Osteocyte (in vitro differentiated cells): ENCODE measurements at regions not wholly inside any gene's neighbourhood (a gene's known extent, or its start where the extent isn't known, plus 50 kb on each side); places are given as distances from the start of the nearest gene placed in this dataset.

Source experiments
- DNase-seq: peaks from one replicate; pipeline ENCODE4 v3.0.0; 2021; ENCODE audit warnings: mixed read lengths; ENCODE audit not compliant: unreplicated experiment; ENCODE audit errors: extremely low spot score
- H3K27ac Mint-ChIP-seq: one replicate; pipeline ENCODE4 v1.8.0; 2021; ENCODE audit warnings: mild to moderate bottlenecking, mixed read lengths; ENCODE audit not compliant: unreplicated experiment
- H3K27me3 Mint-ChIP-seq: one replicate; pipeline ENCODE4 v1.8.0; 2021; ENCODE audit warnings: mixed read lengths; ENCODE audit not compliant: unreplicated experiment
- H3K36me3 Mint-ChIP-seq: one replicate; pipeline ENCODE4 v1.8.0; 2021; ENCODE audit warnings: mixed read lengths; ENCODE audit not compliant: unreplicated experiment
- H3K4me1 Mint-ChIP-seq: one replicate; pipeline ENCODE4 v1.8.0; 2021; ENCODE audit warnings: mixed read lengths; ENCODE audit not compliant: unreplicated experiment
- H3K4me3 Mint-ChIP-seq: one replicate; pipeline ENCODE4 v1.8.0; 2021; ENCODE audit warnings: mild to moderate bottlenecking, moderate library complexity, mixed read lengths; ENCODE audit not compliant: unreplicated experiment
- H3K9me3 Mint-ChIP-seq: one replicate; pipeline ENCODE4 v1.8.0; 2021; ENCODE audit warnings: mixed read lengths; ENCODE audit not compliant: unreplicated experiment
- TF ChIP-seq, protein P1 (sequence below): fragments of 200-600 bp; sonication (generic); IDR thresholded peaks from 2 replicates; pipeline ENCODE4 v1.5.0; 2021; ENCODE audit warnings: antibody characterized with exemption, mild to moderate bottlenecking, moderate library complexity

DNA sequence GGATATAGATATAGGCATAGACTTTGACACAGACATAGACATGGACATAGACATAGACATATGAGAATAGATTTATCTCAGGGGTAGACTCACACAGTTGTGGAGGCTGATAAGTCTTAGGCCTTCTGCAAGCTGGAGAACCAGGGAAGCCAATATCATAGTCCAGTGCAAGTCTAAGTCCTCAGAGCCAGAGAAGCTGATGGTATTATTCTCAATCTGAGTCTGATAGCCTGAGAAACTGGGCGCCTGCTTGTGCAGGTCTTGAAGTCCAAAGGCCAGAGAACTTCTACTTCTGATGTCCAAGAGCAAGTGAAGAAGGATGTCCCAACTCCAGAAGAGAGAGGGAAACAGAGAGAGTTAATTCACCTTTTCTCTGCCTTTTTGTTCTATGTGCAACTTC, 476.5 kb downstream of the SLC6A15 start:
- Mint-ChIP-seq H3K36me3 (no peaks in the 10 kb centered on the region), H3K27me3 (peaks cover 13% of the 10 kb centered on the region), H3K27ac (no peak overlapping the region), H3K4me1 (no peaks in the 10 kb centered on the region), H3K9me3 (no peaks in the 10 kb centered on the region), H3K4me3 (no peak overlapping the region)
- TF ChIP-seq, protein P1, sequence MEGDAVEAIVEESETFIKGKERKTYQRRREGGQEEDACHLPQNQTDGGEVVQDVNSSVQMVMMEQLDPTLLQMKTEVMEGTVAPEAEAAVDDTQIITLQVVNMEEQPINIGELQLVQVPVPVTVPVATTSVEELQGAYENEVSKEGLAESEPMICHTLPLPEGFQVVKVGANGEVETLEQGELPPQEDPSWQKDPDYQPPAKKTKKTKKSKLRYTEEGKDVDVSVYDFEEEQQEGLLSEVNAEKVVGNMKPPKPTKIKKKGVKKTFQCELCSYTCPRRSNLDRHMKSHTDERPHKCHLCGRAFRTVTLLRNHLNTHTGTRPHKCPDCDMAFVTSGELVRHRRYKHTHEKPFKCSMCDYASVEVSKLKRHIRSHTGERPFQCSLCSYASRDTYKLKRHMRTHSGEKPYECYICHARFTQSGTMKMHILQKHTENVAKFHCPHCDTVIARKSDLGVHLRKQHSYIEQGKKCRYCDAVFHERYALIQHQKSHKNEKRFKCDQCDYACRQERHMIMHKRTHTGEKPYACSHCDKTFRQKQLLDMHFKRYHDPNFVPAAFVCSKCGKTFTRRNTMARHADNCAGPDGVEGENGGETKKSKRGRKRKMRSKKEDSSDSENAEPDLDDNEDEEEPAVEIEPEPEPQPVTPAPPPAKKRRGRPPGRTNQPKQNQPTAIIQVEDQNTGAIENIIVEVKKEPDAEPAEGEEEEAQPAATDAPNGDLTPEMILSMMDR: no peak
- no peak for DNase-seq

DNA sequence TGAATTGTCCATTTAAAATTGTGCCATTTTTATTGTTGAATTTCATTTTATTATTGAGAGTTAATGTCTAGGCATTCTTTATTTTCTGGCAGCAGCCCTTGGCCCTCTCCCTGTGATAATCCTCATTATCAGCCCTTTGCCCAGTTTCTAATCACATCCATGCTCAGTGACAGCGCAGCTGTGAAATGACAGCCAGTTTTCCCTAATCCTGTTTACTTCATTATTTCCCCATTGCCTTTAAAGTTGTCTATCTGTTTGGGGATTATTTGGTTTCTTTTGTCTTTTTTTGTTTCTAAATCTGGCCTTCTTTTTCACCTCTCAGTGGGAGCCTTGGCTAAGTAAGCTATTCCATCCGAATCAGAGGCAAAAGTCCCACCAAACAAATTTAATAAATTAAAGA, 476.9 kb downstream of the SLC6A15 start:
- Mint-ChIP-seq H3K27ac (no peak overlapping the region), H3K9me3 (no peaks in the 10 kb centered on the region), H3K36me3 (no peaks in the 10 kb centered on the region), H3K27me3 (peaks cover 13% of the 10 kb centered on the region), H3K4me1 (no peaks in the 10 kb centered on the region), H3K4me3 (no peak overlapping the region)
- TF ChIP-seq, protein P1: no peak
- DNase-seq: no peak

DNA sequence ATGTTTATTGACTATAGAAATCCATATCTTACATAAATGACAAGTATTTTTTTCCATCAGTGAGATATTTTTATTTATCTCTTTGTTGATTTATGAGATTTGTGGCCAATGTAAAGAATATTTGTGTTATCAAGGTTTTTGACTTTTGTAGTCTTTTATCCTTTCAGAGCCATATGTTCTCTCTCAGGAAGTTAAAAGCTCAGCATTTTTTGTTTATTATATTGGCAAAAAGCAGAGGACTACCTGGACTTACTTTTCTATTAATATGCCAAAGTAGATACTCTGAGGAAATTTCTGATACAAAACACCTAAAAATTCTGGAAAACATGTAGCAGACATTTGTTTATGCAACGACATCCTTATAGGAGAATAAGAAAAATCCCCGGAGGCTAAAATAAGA, 490.3 kb downstream of the SLC6A15 start:
- Mint-ChIP-seq H3K9me3 (no peaks in the 10 kb centered on the region), H3K4me3 (no peak overlapping the region), H3K27ac (no peak overlapping the region), H3K27me3 (peaks cover 9% of the 10 kb centered on the region), H3K4me1 (no peaks in the 10 kb centered on the region), H3K36me3 (no peaks in the 10 kb centered on the region)
- DNase-seq: no peak
- TF ChIP-seq, protein P1: no peak

DNA sequence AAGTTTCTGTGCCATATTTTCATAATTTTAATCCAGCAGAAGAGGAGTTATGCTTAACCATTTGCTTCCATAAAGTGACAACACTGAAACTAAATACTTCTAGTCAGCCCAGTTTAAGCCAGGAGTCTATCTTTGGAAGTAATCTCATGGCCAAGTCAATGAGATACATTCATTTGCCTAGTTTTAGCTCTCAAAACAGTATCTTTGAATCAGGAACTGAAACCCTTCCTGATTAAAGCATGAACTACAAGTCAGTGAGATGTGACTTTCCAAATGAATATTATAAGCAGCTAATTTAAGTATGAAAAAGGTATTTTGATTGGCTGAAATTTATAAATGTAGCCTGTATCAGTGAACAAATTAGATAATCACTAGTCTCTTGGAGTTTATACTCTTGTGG, 491.5 kb downstream of the SLC6A15 start:
- TF ChIP-seq, protein P1: no peak
- H3K9me3 Mint-ChIP-seq: no peaks in the 10 kb centered on the region
- H3K4me3 Mint-ChIP-seq: no peak overlapping the region
- DNase-seq: no peak
- peaks cover 4% of the 10 kb centered on the region for H3K4me1 Mint-ChIP-seq
- no peaks in the 10 kb centered on the region for H3K36me3 Mint-ChIP-seq
- H3K27ac Mint-ChIP-seq: no peak overlapping the region
- H3K27me3 Mint-ChIP-seq: peaks cover 9% of the 10 kb centered on the region

DNA sequence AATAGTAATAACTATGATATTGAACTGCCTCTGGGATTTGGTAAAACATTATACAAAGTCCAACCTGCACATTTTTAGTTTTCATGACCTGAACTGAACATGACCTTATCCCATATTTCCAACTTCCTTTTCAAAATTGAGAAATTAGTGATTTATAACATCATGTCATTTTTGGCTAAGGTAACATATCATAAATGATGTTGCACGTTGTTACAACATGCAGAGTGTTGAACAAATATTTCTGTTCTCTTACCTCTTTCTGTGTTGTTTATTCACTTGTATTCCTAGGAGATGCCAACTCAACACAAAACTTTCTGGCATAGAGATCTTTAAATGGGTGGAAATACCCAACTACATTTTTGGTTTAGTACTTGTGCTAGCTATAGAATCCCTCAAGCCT, 496.0 kb downstream of the SLC6A15 start:
- Mint-ChIP-seq H3K9me3 (no peaks in the 10 kb centered on the region), H3K4me3 (no peak overlapping the region), H3K4me1 (peaks cover 25% of the 10 kb centered on the region), H3K36me3 (no peaks in the 10 kb centered on the region), H3K27ac (no peak overlapping the region), H3K27me3 (peaks cover 3% of the 10 kb centered on the region)
- TF ChIP-seq, protein P1: no peak
- DNase-seq: no peak
